HG03025 (cell line): ENCODE measurements at regions not wholly inside any gene's neighbourhood (a gene's known extent, or its start where the extent isn't known, plus 50 kb on each side); places are given as distances from the start of the nearest gene placed in this dataset.

Experiments
- ATAC-seq: cut with Tn5 transposase; IDR thresholded peaks from one replicate; pipeline ENCODE4 v1.9.1; 2021; ENCODE audit warnings: mild to moderate bottlenecking, moderate library complexity; ENCODE audit not compliant: unreplicated experiment, low FRiP score

- ATAC-seq: no peak
These were observed 60.7 kb upstream of the GZMB start for GRCh38 chr14:24694680-24695079.

GRCh38 chr14:24693983-24694382, 60.0 kb upstream of the GZMB start:
- ATAC-seq: no peak

- no peak for ATAC-seq
These were observed 59.4 kb upstream of the GZMB start for GRCh38 chr14:24693353-24693737.

- ATAC-seq: no peak
These were observed 58.7 kb upstream of the GZMB start for GRCh38 chr14:24692382-24693352.

- ATAC-seq: no peak
These were observed 56.5 kb upstream of the GZMB start for GRCh38 chr14:24690492-24690891.

- ATAC-seq: no peak
These were observed 54.2 kb upstream of the GZMB start for GRCh38 chr14:24688030-24688658.
